ENCODE measurements at regions not wholly inside any gene's neighbourhood (a gene's known extent, or its start where the extent isn't known, plus 50 kb on each side); places are given as distances from the start of the nearest gene placed in this dataset.
"Not testable (repeated sequence)": the region's sequence is repeated elsewhere in the genome, so short reads cannot be mapped to it uniquely, and the experiment has no call there.

DNA sequence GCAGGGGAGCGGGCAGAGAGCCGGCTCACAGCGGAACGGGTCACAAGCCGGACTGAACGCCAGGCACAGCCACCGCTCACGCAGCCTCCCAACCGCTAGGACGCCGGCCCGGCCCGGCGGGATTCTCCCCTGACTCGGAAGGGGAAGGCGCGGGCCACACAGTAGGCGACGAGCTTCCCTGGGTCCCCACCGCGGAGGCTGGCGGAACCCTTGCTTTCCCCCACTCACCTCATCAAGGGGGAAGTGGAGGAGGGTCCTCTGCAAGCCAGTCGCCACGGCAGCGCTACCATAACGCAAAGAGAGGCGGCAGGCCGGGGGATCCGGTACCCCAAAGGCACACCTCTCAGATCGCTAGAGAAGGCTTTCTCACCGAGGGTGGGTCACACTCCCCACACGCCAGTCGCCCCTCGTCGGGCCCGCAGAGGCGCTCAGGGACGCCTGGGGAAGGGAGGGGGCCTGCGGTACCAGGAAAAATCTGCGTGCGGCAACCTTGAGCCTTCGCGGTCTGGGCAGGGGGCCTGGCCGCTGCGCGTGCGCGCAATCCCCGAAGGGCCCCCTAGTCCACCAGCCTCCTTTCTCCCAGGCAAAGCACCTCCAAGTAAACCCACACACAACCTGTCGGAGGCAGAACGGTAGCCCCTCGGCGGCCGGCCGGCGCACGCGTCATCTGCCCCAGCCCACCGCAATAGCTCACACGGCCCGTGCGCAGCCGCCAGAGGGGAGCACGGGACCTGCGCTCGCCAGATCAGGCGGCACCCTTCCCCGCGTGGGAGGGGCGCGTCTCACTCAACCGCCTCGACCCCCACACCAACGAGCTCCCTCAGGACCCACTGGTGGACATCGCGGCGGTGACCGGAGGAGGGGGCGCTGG lies 95.8 kb upstream of the ANKRD30BL start:
- ATAC-seq; intact Hi-C loops (cut with micrococcal nuclease); H3K27me3 ChIP-seq (ENCODE audit: control insufficient read depth, insufficient read depth, low read length); H3K27me3 Mint-ChIP-seq (ENCODE audit: low read depth in 2 of 2); H3K4me1 Mint-ChIP-seq; H3K9me3 ChIP-seq (ENCODE audit: control insufficient read depth, insufficient read depth, low read length); H3K27ac Mint-ChIP-seq; H3K4me3 Mint-ChIP-seq; H3K36me3 Mint-ChIP-seq; H3K4me3 ChIP-seq (ENCODE audit: low read length); H3K4me1 ChIP-seq (ENCODE audit: control insufficient read depth, insufficient read depth, low read length); H3K27ac ChIP-seq (ENCODE audit: low read length); DNase-seq; H3K36me3 ChIP-seq (ENCODE audit: control insufficient read depth, insufficient read depth, low read length); H3K9me3 Mint-ChIP-seq: not testable (repeated sequence)
- 10% methylated on average over 73 of the region's 79 CpGs for WGBS (ENCODE audit: insufficient coverage)

DNA sequence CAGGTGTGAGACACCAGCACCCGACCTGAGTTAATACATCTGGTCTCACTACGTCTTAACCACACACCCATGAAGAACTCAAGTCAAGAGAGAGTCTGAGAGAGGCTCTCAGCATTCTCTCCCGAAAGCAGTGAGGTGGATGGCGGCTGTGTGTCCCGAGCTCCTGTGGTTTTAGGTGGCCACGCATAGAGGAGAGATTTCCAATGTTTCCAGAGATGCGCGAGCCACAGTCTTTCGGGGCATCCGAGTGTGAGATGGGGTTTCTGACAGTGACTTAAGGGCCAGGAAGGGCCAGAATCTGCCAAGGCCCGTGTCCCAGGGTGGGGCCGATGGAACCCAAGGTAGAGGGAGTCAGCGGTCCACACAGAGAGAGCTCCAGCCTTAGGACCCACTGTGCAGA lies 97.5 kb upstream of the ANKRD30BL start:
- H3K9me3 ChIP-seq (ENCODE audit: control insufficient read depth, insufficient read depth, low read length); H3K27ac Mint-ChIP-seq; H3K4me3 Mint-ChIP-seq; H3K27me3 ChIP-seq (ENCODE audit: control insufficient read depth, insufficient read depth, low read length); H3K4me1 Mint-ChIP-seq; DNase-seq; H3K36me3 Mint-ChIP-seq; H3K27ac ChIP-seq (ENCODE audit: low read length); H3K4me1 ChIP-seq (ENCODE audit: control insufficient read depth, insufficient read depth, low read length); H3K27me3 Mint-ChIP-seq (ENCODE audit: low read depth in 2 of 2); H3K9me3 Mint-ChIP-seq; intact Hi-C loops (cut with micrococcal nuclease); H3K36me3 ChIP-seq (ENCODE audit: control insufficient read depth, insufficient read depth, low read length); ATAC-seq; H3K4me3 ChIP-seq (ENCODE audit: low read length): not testable (repeated sequence)
- WGBS (ENCODE audit: insufficient coverage) = 93% methylated on average over 13 of the region's 13 CpGs

DNA sequence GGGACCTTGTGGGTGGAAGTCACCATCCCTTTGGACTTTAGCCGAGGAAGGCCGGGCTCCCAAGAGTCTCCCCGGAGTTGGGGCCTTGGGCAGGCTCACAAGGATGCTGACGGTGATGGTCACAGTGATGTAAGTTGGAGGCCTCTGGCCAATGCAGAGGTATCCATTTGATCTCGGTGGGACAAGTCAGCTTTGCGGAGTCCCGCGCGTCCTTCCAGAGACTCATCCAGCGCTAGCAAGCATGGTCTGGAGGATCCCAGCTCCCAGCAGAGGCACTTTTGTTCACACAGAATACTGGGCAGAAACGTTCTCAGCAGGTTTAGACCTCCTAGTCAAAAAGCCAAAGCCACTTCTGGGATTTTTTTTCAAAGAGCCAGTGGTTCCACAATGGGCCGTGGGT lies 103.8 kb upstream of the ANKRD30BL start:
- H3K27me3 Mint-ChIP-seq (ENCODE audit: low read depth in 2 of 2); intact Hi-C loops (cut with micrococcal nuclease); H3K27ac Mint-ChIP-seq; H3K27me3 ChIP-seq (ENCODE audit: control insufficient read depth, insufficient read depth, low read length); H3K4me3 Mint-ChIP-seq; ATAC-seq; H3K27ac ChIP-seq (ENCODE audit: low read length); H3K9me3 ChIP-seq (ENCODE audit: control insufficient read depth, insufficient read depth, low read length); H3K9me3 Mint-ChIP-seq; H3K4me1 ChIP-seq (ENCODE audit: control insufficient read depth, insufficient read depth, low read length); H3K36me3 Mint-ChIP-seq; H3K4me3 ChIP-seq (ENCODE audit: low read length); DNase-seq; H3K4me1 Mint-ChIP-seq; H3K36me3 ChIP-seq (ENCODE audit: control insufficient read depth, insufficient read depth, low read length): not testable (repeated sequence)
- 87% methylated on average over 12 of the region's 12 CpGs for WGBS (ENCODE audit: insufficient coverage)

DNA sequence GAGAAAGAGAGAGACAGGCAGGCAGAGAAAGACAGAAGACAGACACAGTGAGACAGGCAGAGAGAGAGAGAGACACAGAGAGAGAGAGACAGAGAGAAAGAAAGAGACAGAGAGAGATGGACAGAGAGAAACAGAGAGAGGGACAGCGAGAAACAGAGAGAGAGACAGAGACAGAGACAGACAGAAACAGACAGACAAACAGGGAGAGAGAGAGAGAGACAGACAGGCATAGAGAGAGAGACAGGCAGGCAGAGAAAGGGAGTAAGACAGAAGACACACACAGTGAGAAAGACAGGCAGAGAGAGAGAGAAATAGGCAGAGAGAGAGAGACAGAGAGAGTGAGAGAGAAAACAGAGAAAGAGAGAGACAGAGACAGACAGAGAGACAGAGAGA lies 105.3 kb upstream of the ANKRD30BL start:
- Mint-ChIP-seq H3K4me1 (no peaks in the 10 kb centered on the region), H3K4me3 (no peak overlapping the region), H3K36me3 (no peaks in the 10 kb centered on the region), H3K9me3 (no peaks in the 10 kb centered on the region), H3K27ac (no peak overlapping the region), H3K27me3 (ENCODE audit: low read depth in 2 of 2) (no peaks in the 10 kb centered on the region)
- Histone ChIP-seq H3K27me3 (ENCODE audit: control insufficient read depth, insufficient read depth, low read length) (no peaks in the 10 kb centered on the region), H3K4me1 (ENCODE audit: control insufficient read depth, insufficient read depth, low read length) (no peaks in the 10 kb centered on the region), H3K36me3 (ENCODE audit: control insufficient read depth, insufficient read depth, low read length) (no peaks in the 10 kb centered on the region), H3K9me3 (ENCODE audit: control insufficient read depth, insufficient read depth, low read length) (no peaks in the 10 kb centered on the region), H3K27ac (ENCODE audit: low read length) (no peak overlapping the region), H3K4me3 (ENCODE audit: low read length) (no peak overlapping the region)
- no peak for ATAC-seq
- DNase-seq = no peak
- 76% methylated on average over 1 of the region's 1 CpG for WGBS (ENCODE audit: insufficient coverage)
- TF ChIP-seq CTCF (IDR thresholded peaks at IDR 0.05) = no peak
- intact Hi-C loops (cut with micrococcal nuclease) = no loop called here

GRCh38 chr2:132267498-132268283 lies 105.9 kb upstream of the ANKRD30BL start:
- H3K27ac Mint-ChIP-seq; H3K27ac ChIP-seq (ENCODE audit: low read length); H3K9me3 ChIP-seq (ENCODE audit: control insufficient read depth, insufficient read depth, low read length); ATAC-seq; H3K4me1 Mint-ChIP-seq; H3K27me3 Mint-ChIP-seq (ENCODE audit: low read depth in 2 of 2); H3K9me3 Mint-ChIP-seq; intact Hi-C loops (cut with micrococcal nuclease); H3K4me3 Mint-ChIP-seq; H3K27me3 ChIP-seq (ENCODE audit: control insufficient read depth, insufficient read depth, low read length); H3K4me1 ChIP-seq (ENCODE audit: control insufficient read depth, insufficient read depth, low read length); H3K36me3 ChIP-seq (ENCODE audit: control insufficient read depth, insufficient read depth, low read length); H3K4me3 ChIP-seq (ENCODE audit: low read length); H3K36me3 Mint-ChIP-seq: not testable (repeated sequence)
- DNase-seq = peak in 1 of 2 donors; percentile 17
- WGBS (ENCODE audit: insufficient coverage) = 10% methylated on average over 27 of the region's 31 CpGs

- H3K27me3 Mint-ChIP-seq (ENCODE audit: low read depth in 2 of 2); H3K36me3 Mint-ChIP-seq; ATAC-seq; H3K4me3 Mint-ChIP-seq; intact Hi-C loops (cut with micrococcal nuclease); H3K4me3 ChIP-seq (ENCODE audit: low read length); H3K9me3 Mint-ChIP-seq; H3K4me1 ChIP-seq (ENCODE audit: control insufficient read depth, insufficient read depth, low read length); H3K36me3 ChIP-seq (ENCODE audit: control insufficient read depth, insufficient read depth, low read length); H3K4me1 Mint-ChIP-seq; H3K27me3 ChIP-seq (ENCODE audit: control insufficient read depth, insufficient read depth, low read length); H3K27ac Mint-ChIP-seq; H3K9me3 ChIP-seq (ENCODE audit: control insufficient read depth, insufficient read depth, low read length); H3K27ac ChIP-seq (ENCODE audit: low read length): not testable (repeated sequence)
- peak in 1 of 2 donors; percentile 64 for DNase-seq
- whole genome bisulfite sequencing (ENCODE audit: insufficient coverage) = 26% methylated on average over 12 of the region's 20 CpGs
Observed at GRCh38 chr2:132268284-132268976, 106.7 kb upstream of the ANKRD30BL start.

Data from natural killer cell (primary cell).